Panc1 (cell line): ENCODE measurements at regions not wholly inside any gene's neighbourhood (a gene's known extent, or its start where the extent isn't known, plus 50 kb on each side); places are given as distances from the start of the nearest gene placed in this dataset.

Experiments used
- CTCF ChIP-seq: fragments of 450-650 bp; IDR thresholded peaks from 2 replicates; pipeline ENCODE4 v1.5.1; 2017; ENCODE audit warnings: mild to moderate bottlenecking
- POLR2AphosphoS5 ChIP-seq: IDR thresholded peaks from 2 replicates; pipeline ENCODE4 v1.6.1; 2012; ENCODE audit warnings: mild to moderate bottlenecking, low read depth, low read length, moderate library complexity
- SIN3A ChIP-seq: IDR thresholded peaks from 2 replicates; pipeline ENCODE4 v1.6.1; 2012; ENCODE audit warnings: low read depth, mild to moderate bottlenecking, low read length, moderate library complexity, borderline replicate concordance; ENCODE audit not compliant: insufficient read depth
- TCF7L2 ChIP-seq: IDR thresholded peaks from 2 replicates; pipeline ENCODE4 v1.6.1; 2011; ENCODE audit warnings: mild to moderate bottlenecking, low read depth, low read length, inconsistent platforms
- TF ChIP-seq, protein P1 (sequence below), 2 experiments: IDR thresholded peaks; 2 replicates each; pipeline ENCODE4 v1.6.1; 2011 to 2012; ENCODE audit warnings: low read depth in 2 of 2, control low read depth in 1 of 2, low read length in 1 of 2, mild to moderate bottlenecking in 1 of 2, moderate library complexity in 1 of 2; ENCODE audit not compliant: insufficient read depth in 1 of 2

- TF ChIP-seq CTCF: no peak
- peak; percentile 48; the same call in 1 of the 2 replicates for TF ChIP-seq POLR2AphosphoS5
- TF ChIP-seq TCF7L2: peak; percentile 73
- TF ChIP-seq, protein P1, sequence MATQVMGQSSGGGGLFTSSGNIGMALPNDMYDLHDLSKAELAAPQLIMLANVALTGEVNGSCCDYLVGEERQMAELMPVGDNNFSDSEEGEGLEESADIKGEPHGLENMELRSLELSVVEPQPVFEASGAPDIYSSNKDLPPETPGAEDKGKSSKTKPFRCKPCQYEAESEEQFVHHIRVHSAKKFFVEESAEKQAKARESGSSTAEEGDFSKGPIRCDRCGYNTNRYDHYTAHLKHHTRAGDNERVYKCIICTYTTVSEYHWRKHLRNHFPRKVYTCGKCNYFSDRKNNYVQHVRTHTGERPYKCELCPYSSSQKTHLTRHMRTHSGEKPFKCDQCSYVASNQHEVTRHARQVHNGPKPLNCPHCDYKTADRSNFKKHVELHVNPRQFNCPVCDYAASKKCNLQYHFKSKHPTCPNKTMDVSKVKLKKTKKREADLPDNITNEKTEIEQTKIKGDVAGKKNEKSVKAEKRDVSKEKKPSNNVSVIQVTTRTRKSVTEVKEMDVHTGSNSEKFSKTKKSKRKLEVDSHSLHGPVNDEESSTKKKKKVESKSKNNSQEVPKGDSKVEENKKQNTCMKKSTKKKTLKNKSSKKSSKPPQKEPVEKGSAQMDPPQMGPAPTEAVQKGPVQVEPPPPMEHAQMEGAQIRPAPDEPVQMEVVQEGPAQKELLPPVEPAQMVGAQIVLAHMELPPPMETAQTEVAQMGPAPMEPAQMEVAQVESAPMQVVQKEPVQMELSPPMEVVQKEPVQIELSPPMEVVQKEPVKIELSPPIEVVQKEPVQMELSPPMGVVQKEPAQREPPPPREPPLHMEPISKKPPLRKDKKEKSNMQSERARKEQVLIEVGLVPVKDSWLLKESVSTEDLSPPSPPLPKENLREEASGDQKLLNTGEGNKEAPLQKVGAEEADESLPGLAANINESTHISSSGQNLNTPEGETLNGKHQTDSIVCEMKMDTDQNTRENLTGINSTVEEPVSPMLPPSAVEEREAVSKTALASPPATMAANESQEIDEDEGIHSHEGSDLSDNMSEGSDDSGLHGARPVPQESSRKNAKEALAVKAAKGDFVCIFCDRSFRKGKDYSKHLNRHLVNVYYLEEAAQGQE (IDR thresholded peaks at IDR 0.05; ENCODE audit: insufficient read depth in 1 of 2, low read depth in 2 of 2, low read length in 1 of 2): no peak
- no peak for TF ChIP-seq SIN3A
Observed at GRCh38 chr4:123505095-123506010, 108.8 kb downstream of the SPRY1 start.
